Caco-2 (cell line): ENCODE measurements at regions not wholly inside any gene's neighbourhood (a gene's known extent, or its start where the extent isn't known, plus 50 kb on each side); places are given as distances from the start of the nearest gene placed in this dataset.

ENCODE experiments used
- BruUV-seq: library from RNA; stranded (reverse); fragments of 400-500 nt; replicated peaks from 2 replicates; lab custom pipeline; 2021; lab: Mats Ljungman, UMichigan
- CTCF ChIA-PET: fragments of 300-600 bp; sonication (Branson Sonifier 250); formaldehyde crosslinking; loops from one replicate; lab custom pipeline; 2022; ENCODE audit warnings: antibody characterized with exemption; lab: Charles Lee
- POLR2A ChIA-PET: fragments of 300-600 bp; sonication (Branson Sonifier 250); formaldehyde crosslinking; loops from one replicate; lab custom pipeline; 2022; ENCODE audit warnings: antibody characterized with exemption; lab: Charles Lee
- DNase-seq, 2 experiments: peaks; one replicate each; pipeline versions ENCODE4 v3.0.0 to v3.0.0-alpha.2; 2020 to 2022
- H3K27me3 ChIP-seq: replicated peaks from 2 replicates; pipeline ENCODE4 v1.6.0; 2011; ENCODE audit warnings: low read length; ENCODE audit not compliant: control insufficient read depth, insufficient read depth
- H3K36me3 ChIP-seq: 2 replicates; pipeline ENCODE4 v1.5.1; 2011; ENCODE audit warnings: low read length; ENCODE audit not compliant: control insufficient read depth, insufficient read depth
- H3K4me1 ChIP-seq: fragments of 250-450 bp; sonication (Bioruptor Pico); 2 replicates; pipeline ENCODE4 v1.5.1; 2020; ENCODE audit warnings: mild to moderate bottlenecking
- H3K4me3 ChIP-seq: 2 replicates; pipeline ENCODE4 v1.5.1; 2011; ENCODE audit warnings: low read depth, mild to moderate bottlenecking, control low read depth, low read length
- H3K9me3 ChIP-seq: fragments of 250-450 bp; sonication (Bioruptor Pico); 2 replicates; pipeline ENCODE4 v1.5.1; 2020; ENCODE audit warnings: mild to moderate bottlenecking, moderate library complexity
- H3K27ac Mint-ChIP-seq: one replicate; pipeline ENCODE4 v1.8.0; 2022; ENCODE audit warnings: mixed read lengths; ENCODE audit not compliant: unreplicated experiment
- H3K27me3 Mint-ChIP-seq: one replicate; pipeline ENCODE4 v1.8.0; 2022; ENCODE audit warnings: mixed read lengths; ENCODE audit not compliant: insufficient read depth, unreplicated experiment
- H3K36me3 Mint-ChIP-seq: one replicate; pipeline ENCODE4 v1.8.0; 2022; ENCODE audit warnings: mild to moderate bottlenecking, mixed read lengths; ENCODE audit not compliant: insufficient read depth, unreplicated experiment
- H3K4me1 Mint-ChIP-seq: one replicate; pipeline ENCODE4 v1.8.0; 2022; ENCODE audit warnings: low read depth, mixed read lengths; ENCODE audit not compliant: unreplicated experiment
- H3K4me3 Mint-ChIP-seq: one replicate; pipeline ENCODE4 v1.8.0; 2022; ENCODE audit warnings: mild to moderate bottlenecking, moderate library complexity, mixed read lengths; ENCODE audit not compliant: unreplicated experiment
- H3K9me3 Mint-ChIP-seq: one replicate; pipeline ENCODE4 v1.8.0; 2022; ENCODE audit warnings: mixed read lengths; ENCODE audit not compliant: unreplicated experiment
- CTCF ChIP-seq, 2 experiments: fragments of 200-600 bp in 1 of 2; IDR thresholded peaks; 1 replicate in 1 of 2; 2 replicates in 1 of 2; pipeline versions ENCODE4 v1.5.1 to v1.8.0; 2011 to 2022; ENCODE audit warnings: antibody characterized with exemption in 1 of 2, control low read depth in 1 of 2, inconsistent platforms in 1 of 2, low read depth in 1 of 2, low read length in 1 of 2, mild to moderate bottlenecking in 1 of 2, moderate library complexity in 1 of 2; ENCODE audit not compliant: insufficient read depth in 1 of 2, severe bottlenecking in 1 of 2, unreplicated experiment in 1 of 2
- intact Hi-C: fragments of 100-400 bp; cut with micrococcal nuclease; formaldehyde crosslinking; loops from one replicate; pipeline ENCODE4 v1.10.0; 2022; ENCODE audit not compliant: unreplicated experiment

GRCh38 chr12:67797753-67798152, 149.2 kb downstream of the DYRK2 start:
- Mint-ChIP-seq H3K4me3 (no peak overlapping the region), H3K4me1 (peaks cover 5% of the 10 kb centered on the region), H3K27me3 (no peaks in the 10 kb centered on the region), H3K36me3 (no peaks in the 10 kb centered on the region), H3K9me3 (no peaks in the 10 kb centered on the region), H3K27ac (no peak overlapping the region)
- Histone ChIP-seq H3K4me1 (no peaks in the 10 kb centered on the region), H3K36me3 (no peaks in the 10 kb centered on the region), H3K27me3 (no peaks in the 10 kb centered on the region), H3K9me3 (no peaks in the 10 kb centered on the region), H3K4me3 (no peak overlapping the region)
- intact Hi-C loops, result no loop called here
- CTCF ChIA-PET, result no interaction called here
- no peak for DNase-seq
- no peak for TF ChIP-seq CTCF (IDR thresholded peaks at IDR 0.05; ENCODE audit: insufficient read depth in 1 of 2, low read depth in 1 of 2, low read length in 1 of 2, severe bottlenecking in 1 of 2, unreplicated experiment in 1 of 2)
- POLR2A ChIA-PET, result no interaction called here
- BruUV-seq, result no TSS peak

GRCh38 chr12:67798768-67799167, 150.2 kb downstream of the DYRK2 start:
- H3K36me3 Mint-ChIP-seq, result no peaks in the 10 kb centered on the region
- H3K9me3 Mint-ChIP-seq, result no peaks in the 10 kb centered on the region
- H3K27ac Mint-ChIP-seq, result no peak overlapping the region
- no peak for TF ChIP-seq CTCF (IDR thresholded peaks at IDR 0.05; ENCODE audit: insufficient read depth in 1 of 2, low read depth in 1 of 2, low read length in 1 of 2, severe bottlenecking in 1 of 2, unreplicated experiment in 1 of 2)
- H3K4me1 Mint-ChIP-seq, result peaks cover 5% of the 10 kb centered on the region
- no peaks in the 10 kb centered on the region for H3K4me1 ChIP-seq
- H3K36me3 ChIP-seq, result no peaks in the 10 kb centered on the region
- no peak overlapping the region for H3K4me3 Mint-ChIP-seq
- no peaks in the 10 kb centered on the region for H3K27me3 Mint-ChIP-seq
- CTCF ChIA-PET, result no interaction called here
- DNase-seq, result no peak
- BruUV-seq, result no TSS peak
- H3K9me3 ChIP-seq, result no peaks in the 10 kb centered on the region
- POLR2A ChIA-PET, result no interaction called here
- intact Hi-C loops, result no loop called here
- H3K27me3 ChIP-seq, result no peaks in the 10 kb centered on the region
- no peak overlapping the region for H3K4me3 ChIP-seq

- Histone ChIP-seq H3K9me3 (no peaks in the 10 kb centered on the region), H3K36me3 (no peaks in the 10 kb centered on the region), H3K4me1 (no peaks in the 10 kb centered on the region), H3K4me3 (no peak overlapping the region), H3K27me3 (no peaks in the 10 kb centered on the region)
- Mint-ChIP-seq H3K27ac (no peak overlapping the region), H3K4me3 (no peak overlapping the region), H3K9me3 (no peaks in the 10 kb centered on the region), H3K27me3 (peaks cover 2% of the 10 kb centered on the region), H3K36me3 (no peaks in the 10 kb centered on the region), H3K4me1 (no peaks in the 10 kb centered on the region)
- TF ChIP-seq CTCF (IDR thresholded peaks at IDR 0.05; ENCODE audit: insufficient read depth in 1 of 2, low read depth in 1 of 2, low read length in 1 of 2, severe bottlenecking in 1 of 2, unreplicated experiment in 1 of 2), result no peak
- CTCF ChIA-PET, result no interaction called here
- BruUV-seq, result no TSS peak
- POLR2A ChIA-PET, result no interaction called here
- no peak for DNase-seq
- intact Hi-C loops, result no loop called here
Measured at GRCh38 chr12:67802731-67803130, 154.2 kb downstream of the DYRK2 start.
